ENCODE measurements at regions not wholly inside any gene's neighbourhood (a gene's known extent, or its start where the extent isn't known, plus 50 kb on each side); places are given as distances from the start of the nearest gene placed in this dataset.

DNA sequence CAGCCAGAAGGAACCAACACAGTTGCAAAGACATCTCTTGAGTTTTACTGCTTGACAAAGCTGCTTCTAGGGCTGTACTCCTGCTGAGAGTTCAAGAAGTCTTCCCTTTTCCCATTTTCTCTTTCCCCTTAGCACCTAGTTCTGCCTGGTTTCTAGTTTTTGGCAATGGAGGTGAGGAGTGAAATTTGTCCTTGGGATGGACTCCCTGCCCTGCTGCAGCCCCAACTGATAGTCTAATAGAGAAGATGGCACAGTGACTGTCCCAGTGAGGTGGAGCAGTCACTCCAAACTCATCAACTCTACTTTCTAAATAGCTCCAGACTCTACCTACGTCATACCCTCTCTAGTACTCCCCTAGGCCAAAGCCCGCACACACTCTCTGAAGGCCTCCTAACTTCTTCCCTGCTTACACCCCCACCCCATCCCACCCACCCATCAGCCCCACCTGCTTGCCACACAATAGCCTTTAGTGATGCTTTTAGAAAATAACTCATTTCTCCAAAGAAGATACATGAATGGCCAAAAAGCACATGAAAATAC, 164.4 kb downstream of the DDX1 start:
- no peak for TF ChIP-seq POLR2A (IDR thresholded peaks at IDR 0.05)
- TF ChIP-seq, protein P1, sequence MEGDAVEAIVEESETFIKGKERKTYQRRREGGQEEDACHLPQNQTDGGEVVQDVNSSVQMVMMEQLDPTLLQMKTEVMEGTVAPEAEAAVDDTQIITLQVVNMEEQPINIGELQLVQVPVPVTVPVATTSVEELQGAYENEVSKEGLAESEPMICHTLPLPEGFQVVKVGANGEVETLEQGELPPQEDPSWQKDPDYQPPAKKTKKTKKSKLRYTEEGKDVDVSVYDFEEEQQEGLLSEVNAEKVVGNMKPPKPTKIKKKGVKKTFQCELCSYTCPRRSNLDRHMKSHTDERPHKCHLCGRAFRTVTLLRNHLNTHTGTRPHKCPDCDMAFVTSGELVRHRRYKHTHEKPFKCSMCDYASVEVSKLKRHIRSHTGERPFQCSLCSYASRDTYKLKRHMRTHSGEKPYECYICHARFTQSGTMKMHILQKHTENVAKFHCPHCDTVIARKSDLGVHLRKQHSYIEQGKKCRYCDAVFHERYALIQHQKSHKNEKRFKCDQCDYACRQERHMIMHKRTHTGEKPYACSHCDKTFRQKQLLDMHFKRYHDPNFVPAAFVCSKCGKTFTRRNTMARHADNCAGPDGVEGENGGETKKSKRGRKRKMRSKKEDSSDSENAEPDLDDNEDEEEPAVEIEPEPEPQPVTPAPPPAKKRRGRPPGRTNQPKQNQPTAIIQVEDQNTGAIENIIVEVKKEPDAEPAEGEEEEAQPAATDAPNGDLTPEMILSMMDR (IDR thresholded peaks at IDR 0.05), result no peak

All from body of pancreas (tissue), 4 donors.